Activated T-helper 1 cell treated with anti-CD3 and anti-CD28 coated beads, Interleukin-2, amount 50 U/mL, for 16 hours (primary cell): ENCODE measurements at regions not wholly inside any gene's neighbourhood (a gene's known extent, or its start where the extent isn't known, plus 50 kb on each side); places are given as distances from the start of the nearest gene placed in this dataset.
"Not testable (repeated sequence)": the region's sequence is repeated elsewhere in the genome, so short reads cannot be mapped to it uniquely, and the experiment has no call there.

ENCODE experiments used
- DNase-seq, 2 donors: peaks; one replicate each; pipeline ENCODE4 v3.0.0-alpha.2; 2020; ENCODE audit warnings: low read depth in 1 of 2, low spot score in 1 of 2

- not testable (repeated sequence) for DNase-seq
These were observed 70.8 kb downstream of the TBC1D26 start for GRCh38 chr17:15802917-15803316.

GRCh38 chr17:15806825-15807224 lies 74.7 kb downstream of the TBC1D26 start:
- not testable (repeated sequence) for DNase-seq

- not testable (repeated sequence) for DNase-seq
These were observed 81.3 kb downstream of the TBC1D26 start for GRCh38 chr17:15813388-15813787.

- DNase-seq: not testable (repeated sequence)
These were observed 81.9 kb downstream of the TBC1D26 start for GRCh38 chr17:15814003-15814402.

- DNase-seq: not testable (repeated sequence)
These were observed 85.8 kb downstream of the TBC1D26 start for GRCh38 chr17:15817861-15818260.

- not testable (repeated sequence) for DNase-seq
These were observed 90.2 kb downstream of the TBC1D26 start for GRCh38 chr17:15822280-15822679.

GRCh38 chr17:15828727-15829314 lies 96.7 kb downstream of the TBC1D26 start:
- peak; percentile 33 to 52 for DNase-seq

GRCh38 chr17:15830221-15830620 lies 98.1 kb downstream of the TBC1D26 start:
- DNase-seq: not testable (repeated sequence)

GRCh38 chr17:15831182-15831581 lies 99.1 kb downstream of the TBC1D26 start:
- not testable (repeated sequence) for DNase-seq

- not testable (repeated sequence) for DNase-seq
These were observed 100.9 kb downstream of the TBC1D26 start for GRCh38 chr17:15832921-15833480.

GRCh38 chr17:15833890-15834289 lies 101.8 kb downstream of the TBC1D26 start:
- DNase-seq: not testable (repeated sequence)

- not testable (repeated sequence) for DNase-seq
These were observed 103.4 kb downstream of the TBC1D26 start for GRCh38 chr17:15835481-15835880.

GRCh38 chr17:15836249-15836982 lies 104.3 kb downstream of the TBC1D26 start:
- DNase-seq: not testable (repeated sequence)

- not testable (repeated sequence) for DNase-seq
These were observed 104.9 kb downstream of the TBC1D26 start for GRCh38 chr17:15836991-15837390.

- not testable (repeated sequence) for DNase-seq
These were observed 97.3 kb upstream of the ADORA2B start for GRCh38 chr17:15847447-15848229.

- DNase-seq: peak; percentile 9 to 21
These were observed 95.9 kb upstream of the ADORA2B start for GRCh38 chr17:15849054-15849453.

GRCh38 chr17:15850071-15850470 lies 94.9 kb upstream of the ADORA2B start:
- not testable (repeated sequence) for DNase-seq

- DNase-seq: not testable (repeated sequence)
These were observed 94.2 kb upstream of the ADORA2B start for GRCh38 chr17:15850687-15851086.

- DNase-seq: not testable (repeated sequence)
These were observed 92.1 kb upstream of the ADORA2B start for GRCh38 chr17:15852863-15853262.

GRCh38 chr17:15856191-15856590 lies 88.7 kb upstream of the ADORA2B start:
- DNase-seq: not testable (repeated sequence)

GRCh38 chr17:15856745-15857144 lies 88.2 kb upstream of the ADORA2B start:
- DNase-seq: not testable (repeated sequence)
